GM12872 (cell line): ENCODE measurements at regions not wholly inside any gene's neighbourhood (a gene's known extent, or its start where the extent isn't known, plus 50 kb on each side); places are given as distances from the start of the nearest gene placed in this dataset.

ENCODE experiments used
- TF ChIP-seq, protein P1 (sequence below): IDR thresholded peaks from 3 replicates; pipeline ENCODE4 v1.5.1; 2011; ENCODE audit warnings: low read depth, mild to moderate bottlenecking, low read length, moderate library complexity; ENCODE audit not compliant: insufficient read depth

DNA sequence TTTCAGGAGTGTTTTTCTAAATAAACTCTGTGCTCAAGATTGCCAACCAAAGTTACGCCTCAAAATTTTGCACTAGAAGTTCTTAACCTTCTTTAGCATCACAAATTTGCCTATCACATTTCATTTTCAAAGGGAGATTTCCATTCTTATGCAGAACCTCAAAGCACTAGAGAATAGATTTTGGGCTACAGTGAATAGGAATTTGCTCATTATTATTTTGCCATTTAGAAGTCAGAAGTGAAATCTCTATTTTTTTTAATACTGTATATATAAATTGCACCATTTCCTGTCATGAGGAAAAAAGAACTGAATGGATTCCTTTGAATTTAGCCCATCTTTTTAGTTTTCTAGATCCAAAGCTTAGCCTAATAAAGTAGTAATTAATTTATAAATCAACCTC lies 796.4 kb downstream of the ADGRL2 start:
- TF ChIP-seq, protein P1, sequence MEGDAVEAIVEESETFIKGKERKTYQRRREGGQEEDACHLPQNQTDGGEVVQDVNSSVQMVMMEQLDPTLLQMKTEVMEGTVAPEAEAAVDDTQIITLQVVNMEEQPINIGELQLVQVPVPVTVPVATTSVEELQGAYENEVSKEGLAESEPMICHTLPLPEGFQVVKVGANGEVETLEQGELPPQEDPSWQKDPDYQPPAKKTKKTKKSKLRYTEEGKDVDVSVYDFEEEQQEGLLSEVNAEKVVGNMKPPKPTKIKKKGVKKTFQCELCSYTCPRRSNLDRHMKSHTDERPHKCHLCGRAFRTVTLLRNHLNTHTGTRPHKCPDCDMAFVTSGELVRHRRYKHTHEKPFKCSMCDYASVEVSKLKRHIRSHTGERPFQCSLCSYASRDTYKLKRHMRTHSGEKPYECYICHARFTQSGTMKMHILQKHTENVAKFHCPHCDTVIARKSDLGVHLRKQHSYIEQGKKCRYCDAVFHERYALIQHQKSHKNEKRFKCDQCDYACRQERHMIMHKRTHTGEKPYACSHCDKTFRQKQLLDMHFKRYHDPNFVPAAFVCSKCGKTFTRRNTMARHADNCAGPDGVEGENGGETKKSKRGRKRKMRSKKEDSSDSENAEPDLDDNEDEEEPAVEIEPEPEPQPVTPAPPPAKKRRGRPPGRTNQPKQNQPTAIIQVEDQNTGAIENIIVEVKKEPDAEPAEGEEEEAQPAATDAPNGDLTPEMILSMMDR = no peak

DNA sequence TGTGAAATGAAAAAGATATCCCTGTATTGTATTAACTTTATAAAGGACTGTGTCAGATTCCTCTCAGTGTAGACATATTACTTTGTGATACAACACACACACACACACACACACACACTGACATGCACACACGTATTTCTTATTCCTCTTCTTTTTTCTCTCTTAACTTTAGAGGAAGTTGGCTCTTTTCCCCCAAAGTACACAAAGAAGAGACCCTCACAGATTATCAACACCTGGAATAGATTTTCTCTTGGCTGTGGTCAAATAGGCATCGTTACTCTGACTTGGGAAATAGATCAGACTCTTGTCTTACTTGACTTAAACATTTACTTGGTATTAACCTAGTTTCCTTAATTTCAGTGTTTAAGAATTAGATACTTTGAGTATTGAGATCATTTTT lies 792.8 kb downstream of the ADGRL2 start:
- TF ChIP-seq, protein P1 = no peak

DNA sequence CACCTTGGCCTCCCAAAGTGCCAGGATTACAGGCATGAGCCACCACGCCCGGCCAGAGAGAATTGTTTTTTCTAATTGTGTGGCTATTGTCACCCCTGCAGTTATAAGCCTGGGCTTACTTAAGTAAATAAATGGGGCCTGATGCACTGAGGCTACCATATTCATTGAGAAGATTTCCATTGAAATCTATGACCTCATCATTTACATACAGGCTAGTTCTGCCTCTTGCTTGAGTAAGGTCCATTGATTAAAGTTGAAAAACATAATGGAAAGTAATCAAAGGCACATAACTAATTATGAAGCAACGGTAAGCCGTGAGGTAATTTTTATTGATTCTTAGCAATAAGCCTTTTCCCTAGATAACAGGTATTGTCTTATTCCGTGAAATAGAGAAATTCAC lies 788.9 kb downstream of the ADGRL2 start:
- TF ChIP-seq, protein P1 = no peak

DNA sequence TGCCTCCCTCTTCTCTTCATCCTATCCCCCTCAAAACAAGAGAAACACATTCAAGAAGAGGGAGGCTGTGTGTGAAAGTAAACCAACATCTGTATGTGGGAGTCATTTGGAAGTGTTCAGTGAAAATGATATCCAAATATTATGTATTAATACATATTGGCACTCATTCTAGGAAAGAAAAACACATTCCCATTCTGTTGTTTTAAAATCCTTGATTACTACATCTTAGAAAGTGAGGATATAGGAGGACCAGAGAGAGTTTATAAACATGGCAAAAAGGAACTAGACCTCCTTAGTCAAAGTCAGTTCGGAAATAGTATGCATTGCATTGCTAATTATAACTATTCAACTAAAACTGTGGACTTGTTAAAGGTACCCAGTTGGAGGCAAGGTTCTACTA lies 786.6 kb downstream of the ADGRL2 start:
- TF ChIP-seq, protein P1 = no peak

DNA sequence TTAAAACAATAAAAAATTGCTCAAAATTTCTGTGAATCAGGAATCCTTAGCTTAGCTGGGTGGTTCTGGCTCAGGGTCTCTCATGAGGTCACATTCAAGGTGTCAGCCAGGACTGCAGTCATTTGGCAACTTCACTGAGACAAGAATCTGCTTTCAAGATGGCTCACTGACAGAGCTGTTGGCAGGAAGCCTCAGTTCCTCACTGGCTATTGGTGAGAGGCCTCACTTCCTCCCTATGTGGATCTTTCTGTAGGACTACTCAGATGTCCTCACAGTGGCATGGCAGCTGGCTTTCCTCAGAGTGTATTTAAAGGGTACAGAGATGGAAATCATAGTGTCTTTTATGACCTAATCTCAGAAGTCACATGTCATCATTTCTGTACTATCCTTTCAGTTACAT lies 785.7 kb downstream of the ADGRL2 start:
- TF ChIP-seq, protein P1 = no peak

DNA sequence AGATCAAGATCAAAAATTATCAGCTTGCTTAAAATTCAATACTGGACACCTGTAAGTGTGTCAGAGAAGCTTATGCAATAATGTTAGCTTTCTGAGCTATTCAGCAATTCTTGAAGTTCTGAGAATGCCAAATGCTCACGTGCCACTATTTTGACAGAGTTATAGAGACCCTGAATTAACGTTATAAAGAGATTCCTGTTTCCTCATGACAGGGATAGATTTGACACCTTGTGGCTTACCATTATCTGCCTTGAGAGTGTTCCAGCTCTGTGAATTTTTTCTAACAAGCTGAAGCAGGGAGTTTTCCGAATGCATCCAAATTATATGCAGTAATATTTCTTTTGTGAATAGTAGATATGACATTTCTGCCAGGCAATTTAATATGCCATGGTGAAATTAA lies 781.6 kb downstream of the ADGRL2 start:
- TF ChIP-seq, protein P1 = no peak

DNA sequence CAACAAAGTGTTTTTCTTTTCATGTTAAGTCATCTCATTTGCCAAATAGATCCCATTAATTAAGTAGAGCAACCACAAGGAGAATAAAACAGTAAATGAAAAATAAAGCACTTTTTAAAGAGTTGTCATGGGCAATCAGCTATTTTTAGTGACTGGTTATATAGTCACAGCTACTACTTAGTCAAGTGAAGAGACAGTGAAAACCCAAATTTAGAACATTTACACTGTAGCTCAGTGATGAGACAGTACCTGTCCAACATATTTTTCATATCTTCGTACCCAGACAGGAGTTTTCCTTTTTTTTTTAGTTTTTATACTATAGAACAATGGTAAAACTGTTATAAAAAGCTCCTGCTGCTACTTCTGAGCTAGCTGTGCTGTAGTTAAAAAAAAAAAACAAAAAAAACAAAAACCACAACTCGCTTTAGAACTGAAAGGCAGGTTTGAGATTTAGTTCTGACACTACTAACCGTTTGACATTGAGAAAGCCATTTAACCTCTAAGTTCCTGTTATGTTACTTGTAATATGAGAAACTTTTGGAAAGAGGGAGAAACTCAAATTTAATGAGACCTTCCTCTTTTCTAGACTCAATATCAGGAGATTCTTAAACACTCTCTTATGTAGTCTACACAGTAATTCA lies 777.5 kb downstream of the ADGRL2 start:
- TF ChIP-seq, protein P1 = no peak
